H9 (cell line): ENCODE measurements at regions not wholly inside any gene's neighbourhood (a gene's known extent, or its start where the extent isn't known, plus 50 kb on each side); places are given as distances from the start of the nearest gene placed in this dataset.
"Not testable (repeated sequence)": the region's sequence is repeated elsewhere in the genome, so short reads cannot be mapped to it uniquely, and the experiment has no call there.

Experiments
- DNase-seq: peaks from one replicate; pipeline ENCODE4 v3.0.0-alpha.2; 2017
- H2AFZ ChIP-seq: one replicate; pipeline ENCODE4 v1.6.1; 2013; ENCODE audit warnings: mild to moderate bottlenecking, low read length, control low read depth, moderate library complexity
- H2AK5ac ChIP-seq: 2 replicates; pipeline ENCODE4 v1.6.1; 2013; ENCODE audit warnings: low read length, control low read depth, mixed read lengths; ENCODE audit not compliant: insufficient read length
- H2BK120ac ChIP-seq: one replicate; pipeline ENCODE4 v1.6.1; 2013; ENCODE audit warnings: low read depth, mild to moderate bottlenecking, low read length, control low read depth, inconsistent platforms; ENCODE audit not compliant: poor library complexity, severe bottlenecking
- H2BK12ac ChIP-seq: 2 replicates; pipeline ENCODE4 v1.6.1; 2013; ENCODE audit warnings: low read length, control low read depth, mixed read lengths, low read depth; ENCODE audit not compliant: insufficient read length
- H2BK15ac ChIP-seq: 2 replicates; pipeline ENCODE4 v1.6.1; 2013; ENCODE audit warnings: low read depth, low read length, control low read depth
- H2BK20ac ChIP-seq: one replicate; pipeline ENCODE4 v1.6.1; 2013; ENCODE audit warnings: low read depth, mild to moderate bottlenecking, low read length, control low read depth, inconsistent platforms; ENCODE audit not compliant: poor library complexity, severe bottlenecking
- H2BK5ac ChIP-seq: 2 replicates; pipeline ENCODE4 v1.6.1; 2013; ENCODE audit warnings: low read length, control low read depth, mixed read lengths; ENCODE audit not compliant: insufficient read length
- H3K14ac ChIP-seq: 2 replicates; pipeline ENCODE4 v1.6.1; 2013; ENCODE audit warnings: low read length, control low read depth; ENCODE audit not compliant: insufficient read depth
- H3K18ac ChIP-seq: 2 replicates; pipeline ENCODE4 v1.6.1; 2013; ENCODE audit warnings: low read depth, mild to moderate bottlenecking, mixed read lengths, low read length, control low read depth; ENCODE audit not compliant: insufficient read length
- H3K23ac ChIP-seq: 2 replicates; pipeline ENCODE4 v1.6.1; 2013; ENCODE audit warnings: low read length, control low read depth, mixed read lengths, low read depth; ENCODE audit not compliant: insufficient read length
- H3K23me2 ChIP-seq: 2 replicates; pipeline ENCODE4 v1.6.1; 2013; ENCODE audit warnings: low read depth, mild to moderate bottlenecking, mixed read lengths, low read length, control low read depth; ENCODE audit not compliant: insufficient read length, poor library complexity, severe bottlenecking
- H3K27ac ChIP-seq: 2 replicates; pipeline ENCODE4 v1.5.1; 2013; ENCODE audit warnings: low read length, control low read depth, mixed read lengths, low read depth; ENCODE audit not compliant: insufficient read length
- H3K27me3 ChIP-seq: 2 replicates; pipeline ENCODE4 v1.6.1; 2013; ENCODE audit warnings: low read length, control low read depth, inconsistent platforms; ENCODE audit not compliant: insufficient read depth
- H3K4ac ChIP-seq: 2 replicates; pipeline ENCODE4 v1.6.1; 2013; ENCODE audit warnings: low read depth, mild to moderate bottlenecking, control low read depth, inconsistent platforms, low read length, moderate library complexity
- H3K4me1 ChIP-seq: 2 replicates; pipeline ENCODE4 v1.6.1; 2013; ENCODE audit warnings: low read length, control low read depth, inconsistent platforms; ENCODE audit not compliant: insufficient read depth
- H3K4me2 ChIP-seq: 2 replicates; pipeline ENCODE4 v1.6.1; 2013; ENCODE audit warnings: low read length, control low read depth, mixed read lengths; ENCODE audit not compliant: insufficient read length, insufficient read depth
- H3K56ac ChIP-seq: 2 replicates; pipeline ENCODE4 v1.6.1; 2013; ENCODE audit warnings: low read depth, mild to moderate bottlenecking, mixed read lengths, low read length, control low read depth; ENCODE audit not compliant: insufficient read length
- H3K79me1 ChIP-seq: 2 replicates; pipeline ENCODE4 v1.6.1; 2013; ENCODE audit warnings: low read depth, mild to moderate bottlenecking, moderate library complexity, low read length, control low read depth, inconsistent platforms; ENCODE audit not compliant: insufficient read depth, poor library complexity, severe bottlenecking
- H3K79me2 ChIP-seq: 2 replicates; pipeline ENCODE4 v1.6.1; 2013; ENCODE audit warnings: low read length, control low read depth, inconsistent platforms; ENCODE audit not compliant: insufficient read depth
- H3K9ac ChIP-seq: 2 replicates; pipeline ENCODE4 v1.6.1; 2013; ENCODE audit warnings: low read length, control low read depth, mixed read lengths; ENCODE audit not compliant: insufficient read length; ENCODE audit errors: extremely low read depth
- H3K9me3 ChIP-seq: one replicate; pipeline ENCODE4 v1.6.1; 2013; ENCODE audit warnings: low read depth, low read length, inconsistent platforms; ENCODE audit not compliant: control insufficient read depth
- H3T11ph ChIP-seq: one replicate; pipeline ENCODE4 v1.6.1; 2013; ENCODE audit warnings: mild to moderate bottlenecking, low read length, control low read depth, inconsistent platforms
- H4K20me1 ChIP-seq: one replicate; pipeline ENCODE4 v1.6.1; 2013; ENCODE audit not compliant: control insufficient read depth, insufficient read length, insufficient read depth
- H4K5ac ChIP-seq: 2 replicates; pipeline ENCODE4 v1.6.1; 2013; ENCODE audit warnings: low read depth, mild to moderate bottlenecking, mixed read lengths, low read length, control low read depth; ENCODE audit not compliant: insufficient read length
- H4K8ac ChIP-seq: replicated peaks from 2 replicates; pipeline ENCODE4 v1.6.1; 2013; ENCODE audit warnings: low read length, control low read depth, mixed read lengths, low read depth; ENCODE audit not compliant: insufficient read length
- H4K91ac ChIP-seq: 2 replicates; pipeline ENCODE4 v1.6.1; 2013; ENCODE audit warnings: low read depth, mild to moderate bottlenecking, moderate library complexity, mixed read lengths, low read length, control low read depth; ENCODE audit not compliant: insufficient read length
- H3K27ac Mint-ChIP-seq, 3 experiments: 2 replicates in 2 of 3; 3 replicates in 1 of 3; pipeline ENCODE4 v1.8.0; 2020 to 2021; ENCODE audit warnings: mixed read lengths in 3 of 3, mild to moderate bottlenecking in 1 of 3, moderate library complexity in 1 of 3
- H3K27me3 Mint-ChIP-seq: 2 replicates; pipeline ENCODE4 v1.8.0; 2021; ENCODE audit warnings: low read depth, mild to moderate bottlenecking, moderate library complexity, mixed read lengths
- H3K36me3 Mint-ChIP-seq, 3 experiments: 2 replicates in 2 of 3; 3 replicates in 1 of 3; pipeline ENCODE4 v1.8.0; 2020 to 2021; ENCODE audit warnings: low read depth in 3 of 3, mixed read lengths in 3 of 3; ENCODE audit not compliant: insufficient read depth in 1 of 3
- H3K4me1 Mint-ChIP-seq, 2 experiments: 2 replicates each; pipeline ENCODE4 v1.8.0; 2020; ENCODE audit warnings: mixed read lengths in 2 of 2
- H3K4me3 Mint-ChIP-seq, 2 experiments: 2 replicates in 1 of 2; 3 replicates in 1 of 2; pipeline ENCODE4 v1.8.0; 2020 to 2021; ENCODE audit warnings: mild to moderate bottlenecking in 2 of 2, mixed read lengths in 2 of 2, moderate library complexity in 1 of 2
- H3K9me3 Mint-ChIP-seq, 2 experiments: 2 replicates in 1 of 2; 3 replicates in 1 of 2; pipeline ENCODE4 v1.8.0; 2020; ENCODE audit warnings: mild to moderate bottlenecking in 2 of 2, mixed read lengths in 2 of 2, moderate library complexity in 1 of 2
- CTCF ChIP-seq: fragments of 200-600 bp; sonication (generic); conservative IDR thresholded peaks from 3 replicates; pipeline ENCODE4 v1.8.0; 2021; ENCODE audit warnings: antibody characterized with exemption, mild to moderate bottlenecking
- WGBS: extraction: QIAGEN DNeasy Blood & Tissue Kit; methylation state at CpG from one replicate; pipeline ENCODE4 v1.1.7; 2013; ENCODE audit warnings: missing lambda C conversion rate, low lambda C conversion rate, mixed read lengths; ENCODE audit not compliant: insufficient read length; ENCODE audit errors: extremely low coverage; 5-methylcytosine and 5-hydroxymethylcytosine counted together

GRCh38 chr16:5222761-5223160 lies 125.2 kb upstream of the EEF2KMT start:
- Histone ChIP-seq H4K5ac (no peak overlapping the region), H3K18ac (no peak overlapping the region), H3K4me2 (no peak overlapping the region), H3K23ac (no peak overlapping the region), H3K14ac (no peak overlapping the region), H3K4ac (no peak overlapping the region), H2BK12ac (no peak overlapping the region), H2BK20ac (no peak overlapping the region), H3K9ac (no peak overlapping the region), H3K79me1 (no peaks in the 10 kb centered on the region), H3K4me1 (peaks cover 5% of the 10 kb centered on the region; the same call in 1 of the 2 replicates), H2BK5ac (no peak overlapping the region), H3K79me2 (0 out of 2 replicates have a peak, but pooled peaks cover 2% of the 10 kb centered on the region), H4K91ac (no peak overlapping the region), H3K27ac (no peak overlapping the region), H4K20me1 (no peaks in the 10 kb centered on the region), H3K27me3 (no peaks in the 10 kb centered on the region; the same call in 1 of the 2 replicates), H2BK15ac (no peak overlapping the region), H4K8ac (no peak overlapping the region), H2AFZ (no peak overlapping the region), H3K23me2 (no peaks in the 10 kb centered on the region), H3K9me3 (no peaks in the 10 kb centered on the region), H3K56ac (no peak overlapping the region), H3T11ph (no peak overlapping the region), H2BK120ac (no peak overlapping the region), H2AK5ac (no peak overlapping the region)
- Mint-ChIP-seq H3K4me1 (peaks cover 17 to 23% of the 10 kb centered on the region in 2 experiments), H3K4me3 (no peak overlapping the region), H3K9me3 (peaks cover 0 to 2% of the 10 kb centered on the region in 2 experiments; a peak in 1 of 5 replicates), H3K36me3 (peaks cover 0 to 5% (median 4%) of the 10 kb centered on the region in 3 experiments; a peak in 4 of 7 replicates), H3K27me3 (peaks cover 44% of the 10 kb centered on the region), H3K27ac (no peak overlapping the region)
- DNase-seq = no peak
- no CpG with 5 or more reads among the region's 4 CpGs for WGBS
- TF ChIP-seq CTCF = no peak

GRCh38 chr16:5221831-5222230 lies 124.2 kb upstream of the EEF2KMT start:
- not testable (repeated sequence) for H3K27ac Mint-ChIP-seq, H4K91ac ChIP-seq

More at GRCh38 chr16:5221831-5222230, 124.2 kb upstream of the EEF2KMT start:
- not testable (repeated sequence) for H3K18ac ChIP-seq, H3K4me3 Mint-ChIP-seq, H3K56ac ChIP-seq, H2BK12ac ChIP-seq, H3T11ph ChIP-seq, H3K4ac ChIP-seq, DNase-seq, H4K5ac ChIP-seq, H3K4me1 ChIP-seq, H3K14ac ChIP-seq, H4K20me1 ChIP-seq, H2AK5ac ChIP-seq, H2BK15ac ChIP-seq, H3K9me3 ChIP-seq, H2BK5ac ChIP-seq, H3K23me2 ChIP-seq, H3K23ac ChIP-seq, H3K4me2 ChIP-seq, H2AFZ ChIP-seq, H3K79me1 ChIP-seq, H3K27ac ChIP-seq, H2BK20ac ChIP-seq, H3K36me3 Mint-ChIP-seq, H3K9me3 Mint-ChIP-seq, H2BK120ac ChIP-seq, H4K8ac ChIP-seq, H3K79me2 ChIP-seq, H3K9ac ChIP-seq, H3K27me3 ChIP-seq
- Mint-ChIP-seq H3K27me3 (peaks cover 49% of the 10 kb centered on the region), H3K4me1 (peaks cover 16 to 17% of the 10 kb centered on the region in 2 experiments)
- no CpG with 5 or more reads among the region's 20 CpGs for WGBS
